ENCODE measurements at regions not wholly inside any gene's neighbourhood (a gene's known extent, or its start where the extent isn't known, plus 50 kb on each side); places are given as distances from the start of the nearest gene placed in this dataset.

GRCh38 chr3:193780810-193781478 lies 187.9 kb downstream of the OPA1 start:
- peak; percentile 65 for DNase-seq

DNA sequence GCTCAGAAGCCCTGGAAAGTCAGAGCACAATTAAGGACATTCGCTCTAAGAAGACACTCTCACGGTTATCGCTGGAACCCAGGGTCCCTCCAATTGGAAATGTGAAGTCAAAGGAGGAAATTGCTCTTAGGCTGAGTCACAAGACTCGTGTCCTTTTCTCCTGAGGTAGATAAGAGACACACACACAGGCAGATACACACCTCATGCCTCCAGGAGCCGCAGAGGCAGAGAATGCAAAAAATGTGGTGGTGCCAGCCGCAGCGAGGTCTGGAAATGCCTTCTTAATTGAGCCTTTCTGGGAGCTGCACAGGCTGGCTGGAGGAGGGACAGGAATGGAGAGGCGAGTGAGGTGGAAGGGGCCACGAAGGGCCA lies 189.3 kb downstream of the OPA1 start:
- no peak for DNase-seq

DNA sequence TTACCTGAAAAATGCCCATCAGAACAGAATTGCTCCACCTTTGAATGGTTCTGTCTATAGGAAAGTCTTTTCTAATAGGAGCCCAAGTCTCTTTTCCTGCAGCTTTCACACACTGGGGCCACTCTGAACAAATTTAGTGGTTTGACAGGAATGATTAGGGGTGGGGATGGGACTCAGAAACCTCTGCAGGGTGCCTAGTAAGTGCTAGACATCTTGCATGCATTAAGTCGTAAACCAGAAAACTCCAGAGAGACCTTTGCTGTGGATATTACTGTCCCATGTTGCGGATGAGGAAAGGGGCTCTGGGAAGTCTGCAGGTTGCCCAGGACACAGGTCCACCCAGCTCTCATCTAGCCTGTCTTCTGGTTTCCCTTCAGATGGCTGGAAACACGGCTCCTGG lies 189.7 kb downstream of the OPA1 start:
- DNase-seq = no peak

GRCh38 chr3:193783166-193783896 lies 190.3 kb downstream of the OPA1 start:
- DNase-seq = no peak

GRCh38 chr3:193784822-193785221 lies 191.8 kb downstream of the OPA1 start:
- no peak for DNase-seq

DNA sequence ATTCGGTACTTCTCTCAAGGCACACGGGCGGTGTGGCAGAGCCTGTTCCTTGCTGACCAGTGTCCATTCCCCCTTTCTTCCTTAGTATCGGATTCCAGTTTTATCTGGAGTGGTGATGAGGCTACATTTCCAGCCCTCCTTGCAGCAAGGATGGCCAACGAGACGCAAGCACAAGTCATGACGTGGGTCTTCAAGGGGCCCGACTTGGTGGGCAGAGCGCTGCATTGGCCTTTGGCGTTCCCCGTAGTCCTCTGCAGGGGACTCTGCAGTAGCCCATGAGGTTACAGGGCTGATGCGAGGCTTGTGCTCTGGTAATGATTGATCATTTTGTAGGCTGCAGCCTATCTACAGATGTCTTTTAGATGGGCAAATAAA lies 194.5 kb downstream of the OPA1 start:
- no peak for DNase-seq

- DNase-seq = peak; percentile 66
Measured at GRCh38 chr3:193788189-193788991, 195.4 kb downstream of the OPA1 start.

GRCh38 chr3:193789455-193789854 lies 196.4 kb downstream of the OPA1 start:
- no peak for DNase-seq

GRCh38 chr3:193790086-193790990 lies 197.3 kb downstream of the OPA1 start:
- DNase-seq = no peak

- no peak for DNase-seq
Measured at GRCh38 chr3:193791041-193792032, 198.3 kb downstream of the OPA1 start.

- DNase-seq = no peak
Measured at GRCh38 chr3:193793123-193793522, 200.1 kb downstream of the OPA1 start.

- no peak for DNase-seq
Measured at GRCh38 chr3:193794002-193794881, 201.2 kb downstream of the OPA1 start.

- DNase-seq = no peak
Measured at GRCh38 chr3:193795062-193795690, 202.2 kb downstream of the OPA1 start.

GRCh38 chr3:193796089-193796488 lies 203.1 kb downstream of the OPA1 start:
- DNase-seq = no peak

DNA sequence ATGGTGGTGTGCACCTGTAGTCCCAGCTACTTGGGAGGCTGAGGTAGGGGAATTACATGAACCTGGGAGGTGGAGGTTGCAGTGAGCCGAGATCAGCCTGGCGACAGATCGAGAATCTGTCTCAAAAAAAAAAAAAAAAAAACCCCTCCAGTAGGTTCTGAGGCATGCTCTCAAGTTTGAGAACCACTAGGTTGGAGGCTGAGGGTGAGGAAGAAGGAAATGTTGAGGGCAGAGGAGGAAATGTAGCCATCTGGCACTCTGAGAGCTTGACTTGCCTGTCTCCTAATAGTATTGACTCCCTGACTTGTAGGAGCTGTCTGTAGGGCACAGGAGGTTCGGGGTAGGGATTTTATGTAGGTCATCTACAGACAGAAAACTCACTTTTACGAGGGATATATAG lies 204.6 kb downstream of the OPA1 start:
- no peak for DNase-seq

GRCh38 chr3:193798051-193798450 lies 205.0 kb downstream of the OPA1 start:
- no peak for DNase-seq

- no peak for DNase-seq
Measured at GRCh38 chr3:193800138-193801043, 207.4 kb downstream of the OPA1 start.

DNA sequence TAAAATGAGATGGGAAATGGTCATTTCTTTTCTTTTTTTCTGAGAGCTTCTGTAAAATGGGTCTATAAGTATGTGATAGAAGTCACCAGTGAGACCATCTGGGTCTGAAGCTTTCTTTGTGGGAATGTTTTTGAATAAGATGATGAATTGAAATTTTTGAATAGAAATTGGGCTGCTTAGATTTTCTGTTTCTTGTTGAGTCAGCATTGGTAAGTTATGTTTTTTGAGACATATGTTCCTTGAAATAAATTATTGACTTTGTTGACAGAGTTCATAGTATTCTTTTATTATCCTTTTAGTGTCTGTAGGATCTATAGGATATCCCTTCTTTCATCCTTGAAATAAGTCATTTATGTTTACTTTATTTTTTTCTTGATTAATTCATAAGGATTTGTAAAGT lies 208.1 kb downstream of the OPA1 start:
- DNase-seq = no peak

DNA sequence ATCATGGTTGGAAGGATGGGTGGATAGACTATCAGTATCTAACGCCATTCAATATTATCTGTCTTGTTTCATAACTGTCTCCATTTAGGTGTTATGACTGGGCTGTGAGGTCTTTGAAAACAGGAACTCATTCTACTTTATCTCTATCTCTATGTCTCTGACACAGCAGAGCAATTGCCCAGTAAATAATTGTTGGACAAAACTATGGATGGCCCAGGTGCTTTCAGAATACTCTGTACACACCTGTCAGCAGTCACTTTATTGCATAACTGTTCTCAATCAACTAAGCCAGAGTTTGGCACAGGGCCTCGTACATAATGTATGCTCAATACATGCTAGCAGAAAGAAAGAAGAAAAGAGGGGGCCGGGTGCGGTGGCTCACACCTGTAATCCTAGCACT lies 210.3 kb downstream of the OPA1 start:
- DNase-seq = no peak
